CD4-positive, alpha-beta T cell treated with Interleukin-17A for 1 hour (primary cell): ENCODE measurements at regions not wholly inside any gene's neighbourhood (a gene's known extent, or its start where the extent isn't known, plus 50 kb on each side); places are given as distances from the start of the nearest gene placed in this dataset.

Experiments used
- DNase-seq: peaks from one replicate; pipeline ENCODE4 v3.0.0-alpha.2; 2020

- no peak for DNase-seq
These were observed 383.7 kb upstream of the SLC14A2 start for GRCh38 chr18:45231617-45232016.

GRCh38 chr18:45232061-45232460 lies 383.2 kb upstream of the SLC14A2 start:
- DNase-seq: no peak

- DNase-seq: no peak
These were observed 378.6 kb upstream of the SLC14A2 start for GRCh38 chr18:45236676-45237075.

- DNase-seq: no peak
These were observed 377.8 kb upstream of the SLC14A2 start for GRCh38 chr18:45237343-45238098.

- DNase-seq: no peak
These were observed 374.0 kb upstream of the SLC14A2 start for GRCh38 chr18:45241271-45241670.

GRCh38 chr18:45241982-45242565 lies 373.2 kb upstream of the SLC14A2 start:
- DNase-seq: no peak

- no peak for DNase-seq
These were observed 371.8 kb upstream of the SLC14A2 start for GRCh38 chr18:45243340-45244110.

GRCh38 chr18:45245091-45245511 lies 370.2 kb upstream of the SLC14A2 start:
- DNase-seq: no peak

- DNase-seq: no peak
These were observed 366.9 kb upstream of the SLC14A2 start for GRCh38 chr18:45248240-45248903.

GRCh38 chr18:45249246-45249661 lies 366.0 kb upstream of the SLC14A2 start:
- DNase-seq: no peak

- no peak for DNase-seq
These were observed 364.8 kb upstream of the SLC14A2 start for GRCh38 chr18:45250479-45250878.

GRCh38 chr18:45251236-45251635 lies 364.0 kb upstream of the SLC14A2 start:
- no peak for DNase-seq

- no peak for DNase-seq
These were observed 362.8 kb upstream of the SLC14A2 start for GRCh38 chr18:45252474-45252873.

GRCh38 chr18:45253056-45253565 lies 362.2 kb upstream of the SLC14A2 start:
- DNase-seq: no peak

GRCh38 chr18:45253973-45254708 lies 361.1 kb upstream of the SLC14A2 start:
- no peak for DNase-seq

- no peak for DNase-seq
These were observed 360.6 kb upstream of the SLC14A2 start for GRCh38 chr18:45254709-45255082.

GRCh38 chr18:45255197-45255890 lies 359.9 kb upstream of the SLC14A2 start:
- no peak for DNase-seq

GRCh38 chr18:45260125-45260524 lies 355.2 kb upstream of the SLC14A2 start:
- DNase-seq: no peak

GRCh38 chr18:45266023-45266422 lies 349.3 kb upstream of the SLC14A2 start:
- DNase-seq: no peak

- DNase-seq: no peak
These were observed 347.7 kb upstream of the SLC14A2 start for GRCh38 chr18:45267622-45268021.

GRCh38 chr18:45268583-45268982 lies 346.7 kb upstream of the SLC14A2 start:
- no peak for DNase-seq

- no peak for DNase-seq
These were observed 344.9 kb upstream of the SLC14A2 start for GRCh38 chr18:45270289-45270771.
